ENCODE measurements at regions not wholly inside any gene's neighbourhood (a gene's known extent, or its start where the extent isn't known, plus 50 kb on each side); places are given as distances from the start of the nearest gene placed in this dataset.

DNA sequence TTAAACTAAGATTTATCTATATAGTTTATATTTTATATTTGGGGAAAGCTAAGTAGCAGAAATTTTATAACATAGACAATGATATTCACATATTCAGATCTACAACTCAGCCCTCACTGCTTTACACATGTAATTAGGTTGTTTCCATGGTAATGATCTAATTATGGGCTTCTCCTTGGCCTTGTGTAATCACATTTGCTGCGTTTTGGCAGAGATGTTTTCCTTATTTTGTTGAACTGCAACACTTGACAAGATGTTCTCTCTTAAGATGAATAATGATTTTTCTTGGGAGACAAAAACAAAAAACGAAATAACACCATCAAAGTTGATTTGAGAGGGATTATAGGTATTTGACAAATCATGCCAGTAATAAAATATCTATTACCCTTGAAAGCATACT lies 635.6 kb upstream of the TBL1XR1 start:
- Histone ChIP-seq H3K36me3 (ENCODE audit: control insufficient read depth, insufficient read depth, low read length) (no peaks in the 10 kb centered on the region), H3K4me1 (ENCODE audit: control insufficient read depth, insufficient read depth, low read length, poor library complexity, severe bottlenecking) (no peaks in the 10 kb centered on the region), H3K27ac (ENCODE audit: insufficient read depth, low read length, poor library complexity, severe bottlenecking) (no peak overlapping the region), H3K4me3 (ENCODE audit: insufficient read depth, low read depth, low read length, poor library complexity, severe bottlenecking) (no peak overlapping the region), H3K27me3 (replicated peaks; ENCODE audit: control insufficient read depth, insufficient read depth, low read length, poor library complexity, severe bottlenecking) (no peaks in the 10 kb centered on the region), H3K9me3 (ENCODE audit: control insufficient read depth, low read length) (no peaks in the 10 kb centered on the region)
- no peak for DNase-seq

- Histone ChIP-seq H3K27ac (ENCODE audit: insufficient read depth, low read length, poor library complexity, severe bottlenecking) (no peak overlapping the region), H3K36me3 (ENCODE audit: control insufficient read depth, insufficient read depth, low read length) (no peaks in the 10 kb centered on the region), H3K4me1 (ENCODE audit: control insufficient read depth, insufficient read depth, low read length, poor library complexity, severe bottlenecking) (no peaks in the 10 kb centered on the region), H3K4me3 (ENCODE audit: insufficient read depth, low read depth, low read length, poor library complexity, severe bottlenecking) (no peak overlapping the region), H3K27me3 (replicated peaks; ENCODE audit: control insufficient read depth, insufficient read depth, low read length, poor library complexity, severe bottlenecking) (no peaks in the 10 kb centered on the region), H3K9me3 (ENCODE audit: control insufficient read depth, low read length) (no peaks in the 10 kb centered on the region)
- no peak for DNase-seq
Observed at GRCh38 chr3:177833332-177833731, 636.0 kb upstream of the TBL1XR1 start.

GRCh38 chr3:177835008-177835407 lies 637.7 kb upstream of the TBL1XR1 start:
- Histone ChIP-seq H3K27ac (ENCODE audit: insufficient read depth, low read length, poor library complexity, severe bottlenecking) (no peak overlapping the region), H3K4me3 (ENCODE audit: insufficient read depth, low read depth, low read length, poor library complexity, severe bottlenecking) (no peak overlapping the region), H3K27me3 (replicated peaks; ENCODE audit: control insufficient read depth, insufficient read depth, low read length, poor library complexity, severe bottlenecking) (no peaks in the 10 kb centered on the region), H3K4me1 (ENCODE audit: control insufficient read depth, insufficient read depth, low read length, poor library complexity, severe bottlenecking) (no peaks in the 10 kb centered on the region), H3K9me3 (ENCODE audit: control insufficient read depth, low read length) (no peaks in the 10 kb centered on the region), H3K36me3 (ENCODE audit: control insufficient read depth, insufficient read depth, low read length) (no peaks in the 10 kb centered on the region)
- no peak for DNase-seq

- no peaks in the 10 kb centered on the region for H3K36me3 ChIP-seq (ENCODE audit: control insufficient read depth, insufficient read depth, low read length)
- H3K27ac ChIP-seq (ENCODE audit: insufficient read depth, low read length, poor library complexity, severe bottlenecking): no peak overlapping the region
Observed at GRCh38 chr3:177835917-177836316, 638.6 kb upstream of the TBL1XR1 start.

GRCh38 chr3:177836671-177837070 lies 639.4 kb upstream of the TBL1XR1 start:
- Histone ChIP-seq H3K27ac (ENCODE audit: insufficient read depth, low read length, poor library complexity, severe bottlenecking) (no peak overlapping the region), H3K27me3 (replicated peaks; ENCODE audit: control insufficient read depth, insufficient read depth, low read length, poor library complexity, severe bottlenecking) (no peaks in the 10 kb centered on the region), H3K36me3 (ENCODE audit: control insufficient read depth, insufficient read depth, low read length) (no peaks in the 10 kb centered on the region), H3K4me1 (ENCODE audit: control insufficient read depth, insufficient read depth, low read length, poor library complexity, severe bottlenecking) (no peaks in the 10 kb centered on the region), H3K9me3 (ENCODE audit: control insufficient read depth, low read length) (no peaks in the 10 kb centered on the region), H3K4me3 (ENCODE audit: insufficient read depth, low read depth, low read length, poor library complexity, severe bottlenecking) (no peak overlapping the region)
- DNase-seq: no peak

More at GRCh38 chr3:177835917-177836316, 638.6 kb upstream of the TBL1XR1 start:
- Histone ChIP-seq H3K27me3 (replicated peaks; ENCODE audit: control insufficient read depth, insufficient read depth, low read length, poor library complexity, severe bottlenecking) (no peaks in the 10 kb centered on the region), H3K4me3 (ENCODE audit: insufficient read depth, low read depth, low read length, poor library complexity, severe bottlenecking) (no peak overlapping the region), H3K4me1 (ENCODE audit: control insufficient read depth, insufficient read depth, low read length, poor library complexity, severe bottlenecking) (no peaks in the 10 kb centered on the region), H3K9me3 (ENCODE audit: control insufficient read depth, low read length) (no peaks in the 10 kb centered on the region)
- DNase-seq: no peak

DNA sequence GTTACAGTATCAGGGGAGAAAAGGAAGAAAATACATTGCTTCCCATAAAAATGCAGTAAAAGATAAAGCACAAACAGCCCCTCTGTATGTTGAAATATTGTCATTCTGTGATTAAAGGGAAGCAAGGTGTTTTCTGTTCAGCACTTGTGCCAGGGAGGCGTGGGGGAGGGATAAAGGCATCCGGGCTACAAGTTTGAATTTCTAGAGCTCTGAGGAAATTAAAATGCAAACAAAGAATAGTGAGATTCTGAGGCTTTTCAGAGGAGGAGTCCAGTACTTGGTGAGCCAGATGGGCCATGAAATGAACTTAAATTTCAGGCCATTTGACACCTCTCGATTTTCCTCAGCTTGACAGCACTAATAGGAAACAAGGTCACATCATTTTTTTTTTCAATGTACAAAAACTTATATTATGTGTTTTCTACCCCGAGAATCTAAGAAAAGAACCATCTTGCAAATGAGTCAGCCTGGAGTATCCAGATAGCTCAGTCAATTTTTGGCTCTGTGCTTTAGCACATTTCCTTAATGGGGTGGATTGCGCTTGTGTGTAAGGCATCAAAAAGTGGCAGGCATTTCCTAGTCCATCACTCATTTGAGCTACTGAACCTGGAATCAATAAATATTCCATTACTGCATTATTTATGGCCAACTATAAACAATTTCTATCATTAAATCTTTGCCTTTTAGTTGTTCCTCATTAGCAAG lies 640.8 kb upstream of the TBL1XR1 start:
- H3K27ac ChIP-seq (ENCODE audit: insufficient read depth, low read length, poor library complexity, severe bottlenecking): no peak overlapping the region
- no peak for DNase-seq

GRCh38 chr3:177838766-177839350 lies 641.6 kb upstream of the TBL1XR1 start:
- no peak for DNase-seq
- Histone ChIP-seq H3K4me3 (ENCODE audit: insufficient read depth, low read depth, low read length, poor library complexity, severe bottlenecking) (no peak overlapping the region), H3K36me3 (ENCODE audit: control insufficient read depth, insufficient read depth, low read length) (no peaks in the 10 kb centered on the region), H3K4me1 (ENCODE audit: control insufficient read depth, insufficient read depth, low read length, poor library complexity, severe bottlenecking) (no peaks in the 10 kb centered on the region), H3K27me3 (replicated peaks; ENCODE audit: control insufficient read depth, insufficient read depth, low read length, poor library complexity, severe bottlenecking) (no peaks in the 10 kb centered on the region), H3K9me3 (ENCODE audit: control insufficient read depth, low read length) (no peaks in the 10 kb centered on the region), H3K27ac (ENCODE audit: insufficient read depth, low read length, poor library complexity, severe bottlenecking) (no peak overlapping the region)

More for the DNA sequence above, 640.8 kb upstream of the TBL1XR1 start:
- H3K9me3 ChIP-seq (ENCODE audit: control insufficient read depth, low read length): no peaks in the 10 kb centered on the region
- no peaks in the 10 kb centered on the region for H3K4me1 ChIP-seq (ENCODE audit: control insufficient read depth, insufficient read depth, low read length, poor library complexity, severe bottlenecking)
- H3K4me3 ChIP-seq (ENCODE audit: insufficient read depth, low read depth, low read length, poor library complexity, severe bottlenecking): no peak overlapping the region
- no peaks in the 10 kb centered on the region for H3K27me3 ChIP-seq (replicated peaks; ENCODE audit: control insufficient read depth, insufficient read depth, low read length, poor library complexity, severe bottlenecking)
- no peaks in the 10 kb centered on the region for H3K36me3 ChIP-seq (ENCODE audit: control insufficient read depth, insufficient read depth, low read length)

GRCh38 chr3:177842302-177842701 lies 645.0 kb upstream of the TBL1XR1 start:
- Histone ChIP-seq H3K36me3 (ENCODE audit: control insufficient read depth, insufficient read depth, low read length) (no peaks in the 10 kb centered on the region), H3K27me3 (replicated peaks; ENCODE audit: control insufficient read depth, insufficient read depth, low read length, poor library complexity, severe bottlenecking) (no peaks in the 10 kb centered on the region), H3K4me3 (ENCODE audit: insufficient read depth, low read depth, low read length, poor library complexity, severe bottlenecking) (no peak overlapping the region), H3K27ac (ENCODE audit: insufficient read depth, low read length, poor library complexity, severe bottlenecking) (no peak overlapping the region), H3K9me3 (ENCODE audit: control insufficient read depth, low read length) (no peaks in the 10 kb centered on the region), H3K4me1 (ENCODE audit: control insufficient read depth, insufficient read depth, low read length, poor library complexity, severe bottlenecking) (no peaks in the 10 kb centered on the region)
- no peak for DNase-seq

GRCh38 chr3:177842743-177843734 lies 645.8 kb upstream of the TBL1XR1 start:
- no peak for DNase-seq
- H3K27me3 ChIP-seq (replicated peaks; ENCODE audit: control insufficient read depth, insufficient read depth, low read length, poor library complexity, severe bottlenecking): no peaks in the 10 kb centered on the region
- no peaks in the 10 kb centered on the region for H3K9me3 ChIP-seq (ENCODE audit: control insufficient read depth, low read length)
- no peak overlapping the region for H3K4me3 ChIP-seq (ENCODE audit: insufficient read depth, low read depth, low read length, poor library complexity, severe bottlenecking)
- no peaks in the 10 kb centered on the region for H3K4me1 ChIP-seq (ENCODE audit: control insufficient read depth, insufficient read depth, low read length, poor library complexity, severe bottlenecking)
- H3K36me3 ChIP-seq (ENCODE audit: control insufficient read depth, insufficient read depth, low read length): no peaks in the 10 kb centered on the region
- H3K27ac ChIP-seq (ENCODE audit: insufficient read depth, low read length, poor library complexity, severe bottlenecking): no peak overlapping the region
